ENCODE measurements at regions not wholly inside any gene's neighbourhood (a gene's known extent, or its start where the extent isn't known, plus 50 kb on each side); places are given as distances from the start of the nearest gene placed in this dataset.

DNA sequence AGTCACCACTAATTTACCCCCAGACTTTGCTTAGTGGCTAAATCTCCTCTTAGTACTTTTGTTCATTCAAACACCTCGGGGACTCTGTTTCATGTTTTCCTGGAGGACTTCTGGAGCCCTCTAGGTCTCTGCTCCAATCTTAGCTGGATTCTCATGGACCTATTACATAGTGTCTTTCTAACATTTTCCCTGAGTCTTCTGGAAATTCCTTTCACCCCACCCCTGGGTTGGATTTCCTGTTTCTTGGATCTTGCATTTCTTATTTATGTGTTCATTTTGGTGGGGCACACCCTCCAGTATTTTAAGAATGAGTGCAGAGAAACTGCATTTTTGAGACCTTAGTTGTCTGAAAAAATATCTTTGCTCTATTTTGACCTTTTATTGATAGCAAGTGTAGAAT, 220.1 kb downstream of the BLID start:
- no peak overlapping the region for H2AFZ ChIP-seq (ENCODE audit: low read length)
- no peak overlapping the region for H3K27ac ChIP-seq (ENCODE audit: extremely low read length, insufficient read depth, low read length)
- no peak overlapping the region for H3K9ac ChIP-seq (ENCODE audit: insufficient read depth, low read depth, low read length)
- no peaks in the 10 kb centered on the region for H4K20me1 ChIP-seq (ENCODE audit: insufficient read depth, low read length)
- no peaks in the 10 kb centered on the region for H3K79me2 ChIP-seq (ENCODE audit: insufficient read depth, low read length)
- no TSS peak for BruUV-seq (replicated peaks)
- H3K4me1 ChIP-seq (ENCODE audit: insufficient read depth, low read length) = no peaks in the 10 kb centered on the region
- intact Hi-C loops (cut with micrococcal nuclease; ENCODE audit: unreplicated experiment) = no loop called here
- DNase-seq (ENCODE audit: low spot score) (no peak), ATAC-seq (no peak), FAIRE-seq (no peak)
- no peak for TF ChIP-seq HIVEP1 (CRISPR knock-in tag; IDR thresholded peaks at IDR 0.05)
- TF ChIP-seq NCOA1 (CRISPR knock-in tag; IDR thresholded peaks at IDR 0.05) = no peak
- TF ChIP-seq, protein P1, sequence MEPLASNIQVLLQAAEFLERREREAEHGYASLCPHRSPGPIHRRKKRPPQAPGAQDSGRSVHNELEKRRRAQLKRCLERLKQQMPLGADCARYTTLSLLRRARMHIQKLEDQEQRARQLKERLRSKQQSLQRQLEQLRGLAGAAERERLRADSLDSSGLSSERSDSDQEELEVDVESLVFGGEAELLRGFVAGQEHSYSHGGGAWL (CRISPR knock-in tag; IDR thresholded peaks at IDR 0.05) = no peak
- TF ChIP-seq JUN (CRISPR knock-in tag; IDR thresholded peaks at IDR 0.05) = no peak
- no peak for TF ChIP-seq ZBTB7B (CRISPR knock-in tag; IDR thresholded peaks at IDR 0.05)
- no peak for TF ChIP-seq ZNF546 (CRISPR knock-in tag; conservative IDR thresholded peaks at IDR 0.05)
- TF ChIP-seq HMGA1 (CRISPR knock-in tag; conservative IDR thresholded peaks at IDR 0.05) = no peak
- TF ChIP-seq CCDC6 (CRISPR knock-in tag; IDR thresholded peaks at IDR 0.05) = no peak
- TF ChIP-seq TEAD2 (CRISPR knock-in tag; IDR thresholded peaks at IDR 0.05) = no peak
- no peak for TF ChIP-seq DR1 (CRISPR knock-in tag; IDR thresholded peaks at IDR 0.05)
- no peak for TF ChIP-seq IRX3 (CRISPR knock-in tag; IDR thresholded peaks at IDR 0.05; ENCODE audit: borderline replicate concordance, low read depth)
- TF ChIP-seq, protein P2, sequence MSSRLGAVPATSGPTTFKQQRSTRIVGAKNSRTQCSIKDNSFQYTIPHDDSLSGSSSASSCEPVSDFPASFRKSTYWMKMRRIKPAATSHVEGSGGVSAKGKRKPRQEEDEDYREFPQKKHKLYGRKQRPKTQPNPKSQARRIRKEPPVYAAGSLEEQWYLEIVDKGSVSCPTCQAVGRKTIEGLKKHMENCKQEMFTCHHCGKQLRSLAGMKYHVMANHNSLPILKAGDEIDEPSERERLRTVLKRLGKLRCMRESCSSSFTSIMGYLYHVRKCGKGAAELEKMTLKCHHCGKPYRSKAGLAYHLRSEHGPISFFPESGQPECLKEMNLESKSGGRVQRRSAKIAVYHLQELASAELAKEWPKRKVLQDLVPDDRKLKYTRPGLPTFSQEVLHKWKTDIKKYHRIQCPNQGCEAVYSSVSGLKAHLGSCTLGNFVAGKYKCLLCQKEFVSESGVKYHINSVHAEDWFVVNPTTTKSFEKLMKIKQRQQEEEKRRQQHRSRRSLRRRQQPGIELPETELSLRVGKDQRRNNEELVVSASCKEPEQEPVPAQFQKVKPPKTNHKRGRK (CRISPR knock-in tag; IDR thresholded peaks at IDR 0.05) = no peak
- no peak overlapping the region for H3K4me2 ChIP-seq (ENCODE audit: low read depth, low read length)
- H3K9me3 ChIP-seq (ENCODE audit: low read length) = no peaks in the 10 kb centered on the region
- H3K27me3 ChIP-seq (ENCODE audit: control insufficient read depth in 1 of 2, insufficient read depth in 2 of 2, low read length in 2 of 2) = peaks cover 1 to 7% of the 10 kb centered on the region in 2 experiments; a peak in 2 of 5 replicates
- H3K36me3 ChIP-seq (replicated peaks in 1 of 2; ENCODE audit: control insufficient read depth in 1 of 2, insufficient read depth in 2 of 2, low read length in 2 of 2) = no peaks in the 10 kb centered on the region
- H3K4me3 ChIP-seq (replicated peaks in 1 of 3; ENCODE audit: insufficient read depth in 1 of 3, low read depth in 2 of 3, low read length in 3 of 3) = no peak overlapping the region
- ChIA-PET POLR2A (no interaction called here), CTCF (ENCODE audit: low intra/inter-chr PET ratio, low total read pairs) (no interaction called here)
- in situ Hi-C loops (cut with HindIII; ENCODE audit: extremely low pct_ligation_motif_present, low pct_unique_long_range_greater_than_20kb) = no loop called here
- 19% methylated on average over 1 of the region's 1 CpG for WGBS (ENCODE audit: low lambda C conversion rate)

All from HepG2 (cell line).